CD14-positive monocyte (primary cell): ENCODE measurements at regions not wholly inside any gene's neighbourhood (a gene's known extent, or its start where the extent isn't known, plus 50 kb on each side); places are given as distances from the start of the nearest gene placed in this dataset.

Source experiments
- DNase-seq, 3 donors: peaks; one replicate each; pipeline ENCODE4 v3.0.0-alpha.2; 2011 to 2022
- H2AFZ ChIP-seq: 2 replicates; pipeline ENCODE4 v1.6.0; 2012; ENCODE audit warnings: mild to moderate bottlenecking, low read depth, low read length, inconsistent platforms; ENCODE audit not compliant: insufficient read depth, poor library complexity, severe bottlenecking
- H3K27ac ChIP-seq, 2 donors: 1 replicate in 1 of 2; 2 replicates in 1 of 2; pipeline ENCODE4 v1.5.1; 2012 to 2013; ENCODE audit warnings: low read length in 2 of 2, control low read depth in 1 of 2, inconsistent platforms in 1 of 2, low read depth in 1 of 2, mild to moderate bottlenecking in 1 of 2
- H3K27me3 ChIP-seq, 2 donors: one replicate each; pipeline versions ENCODE4 v1.6.0 to v1.6.1; 2011 to 2013; ENCODE audit warnings: low read length in 2 of 2; ENCODE audit not compliant: control insufficient read depth in 2 of 2, insufficient read depth in 2 of 2
- H3K36me3 ChIP-seq, 2 donors: replicated peaks in 1 of 2; 1 replicate in 1 of 2; 2 replicates in 1 of 2; pipeline versions ENCODE4 v1.5.1 to v1.6.1; 2012 to 2013; ENCODE audit warnings: low read length in 2 of 2, control low read depth in 1 of 2, inconsistent platforms in 1 of 2, mild to moderate bottlenecking in 1 of 2; ENCODE audit not compliant: insufficient read depth in 2 of 2, control insufficient read depth in 1 of 2
- H3K4me1 ChIP-seq, 2 donors: 1 replicate in 1 of 2; 2 replicates in 1 of 2; pipeline versions ENCODE4 v1.5.1 to v1.6.1; 2012 to 2013; ENCODE audit warnings: low read length in 2 of 2, control low read depth in 1 of 2, inconsistent platforms in 1 of 2, mild to moderate bottlenecking in 1 of 2, moderate library complexity in 1 of 2; ENCODE audit not compliant: insufficient read depth in 2 of 2, control insufficient read depth in 1 of 2
- H3K4me2 ChIP-seq: replicated peaks from 2 replicates; pipeline ENCODE3; 2012; ENCODE audit warnings: low read length, moderate library complexity, mild to moderate bottlenecking; ENCODE audit not compliant: poor library complexity, severe bottlenecking; ENCODE audit errors: extremely low read depth
- H3K4me3 ChIP-seq, 3 experiments: fragments of 200-600 bp in 1 of 3; sonication (generic) in 1 of 3; replicated peaks in 1 of 3; 1 replicate in 2 of 3; 2 replicates in 1 of 3; pipeline ENCODE4 v1.5.1; 2011 to 2013; ENCODE audit warnings: low read length in 3 of 3, mild to moderate bottlenecking in 3 of 3, control low read depth in 2 of 3, low read depth in 2 of 3, inconsistent platforms in 1 of 3, moderate library complexity in 1 of 3
- H3K79me2 ChIP-seq: 2 replicates; pipeline ENCODE4 v1.6.0; 2012; ENCODE audit warnings: mild to moderate bottlenecking, control low read depth, inconsistent platforms, low read length, moderate library complexity; ENCODE audit not compliant: insufficient read depth
- H3K9ac ChIP-seq: 2 replicates; pipeline ENCODE4 v1.6.0; 2017; ENCODE audit warnings: low read length, mild to moderate bottlenecking; ENCODE audit not compliant: insufficient read depth, poor library complexity, severe bottlenecking
- H3K9me3 ChIP-seq, 2 donors: replicated peaks in 1 of 2; 1 replicate in 1 of 2; 2 replicates in 1 of 2; pipeline versions ENCODE4 v1.5.1 to v1.6.1; 2012 to 2013; ENCODE audit warnings: low read length in 2 of 2, control low read depth in 1 of 2; ENCODE audit not compliant: control insufficient read depth in 1 of 2, insufficient read depth in 1 of 2
- H4K20me1 ChIP-seq: 2 replicates; pipeline ENCODE4 v1.6.0; 2012; ENCODE audit warnings: mild to moderate bottlenecking, low read length, control low read depth, moderate library complexity; ENCODE audit not compliant: insufficient read depth
- H3K27ac Mint-ChIP-seq, 7 donors: one replicate each; pipeline ENCODE4 v1.8.0; 2020; ENCODE audit warnings: mild to moderate bottlenecking in 7 of 7, mixed read lengths in 7 of 7, moderate library complexity in 6 of 7, inconsistent platforms in 2 of 7
- H3K27me3 Mint-ChIP-seq, 3 donors: one replicate each; pipeline ENCODE4 v1.8.0; 2021 to 2022; ENCODE audit warnings: low read depth in 3 of 3, mild to moderate bottlenecking in 3 of 3, mixed read lengths in 3 of 3, moderate library complexity in 3 of 3, inconsistent platforms in 1 of 3
- H3K36me3 Mint-ChIP-seq, 2 donors: one replicate each; pipeline ENCODE4 v1.8.0; 2020; ENCODE audit warnings: mixed read lengths in 2 of 2, inconsistent platforms in 1 of 2, mild to moderate bottlenecking in 1 of 2
- H3K4me1 Mint-ChIP-seq: one replicate; pipeline ENCODE4 v1.8.0; 2020; ENCODE audit warnings: mild to moderate bottlenecking, mixed read lengths
- H3K4me3 Mint-ChIP-seq, 2 donors: one replicate each; pipeline ENCODE4 v1.8.0; 2020; ENCODE audit warnings: mild to moderate bottlenecking in 2 of 2, mixed read lengths in 2 of 2, moderate library complexity in 1 of 2
- H3K9me3 Mint-ChIP-seq, 7 donors: one replicate each; pipeline ENCODE4 v1.8.0; 2020 to 2022; ENCODE audit warnings: mixed read lengths in 7 of 7, mild to moderate bottlenecking in 6 of 7, moderate library complexity in 6 of 7, inconsistent platforms in 2 of 7
- CTCF ChIP-seq: fragments of 200-600 bp; IDR thresholded peaks from one replicate; pipeline ENCODE4 v1.8.0; 2022; ENCODE audit warnings: antibody characterized with exemption, mild to moderate bottlenecking
- WGBS: methylation state at CpG from one replicate; pipeline ENCODE4 v1.1.5; 2013; ENCODE audit warnings: missing lambda C conversion rate; ENCODE audit not compliant: insufficient coverage; 5-methylcytosine and 5-hydroxymethylcytosine counted together
- intact Hi-C, 2 donors: fragments of 100-400 bp; cut with micrococcal nuclease; formaldehyde crosslinking; loops; one replicate each; pipeline versions ENCODE4 v1.15.0 to v1.15.1; 2023

- no peak overlapping the region for H3K4me3 ChIP-seq
- TF ChIP-seq CTCF: no peak
- H3K9me3 Mint-ChIP-seq: no peaks in the 10 kb centered on the region
- peaks cover 2% of the 10 kb centered on the region for H3K4me1 Mint-ChIP-seq
- DNase-seq: no peak
- no peaks in the 10 kb centered on the region for H3K9me3 ChIP-seq
- H3K36me3 Mint-ChIP-seq: no peaks in the 10 kb centered on the region
- no peak overlapping the region for H3K9ac ChIP-seq
- H3K4me3 Mint-ChIP-seq: no peak overlapping the region
- H3K79me2 ChIP-seq: no peaks in the 10 kb centered on the region
- no peaks in the 10 kb centered on the region for H3K36me3 ChIP-seq
- H3K4me2 ChIP-seq: no peak overlapping the region
- H3K4me1 ChIP-seq: peaks cover 0 to 2% of the 10 kb centered on the region in 2 donors
- no peaks in the 10 kb centered on the region for H3K27me3 ChIP-seq
- H2AFZ ChIP-seq: no peak overlapping the region
- intact Hi-C loops: no loop called here
- H4K20me1 ChIP-seq: no peaks in the 10 kb centered on the region
- peaks cover 0 to 2% (median 0%) of the 10 kb centered on the region in 3 donors for H3K27me3 Mint-ChIP-seq
- no CpG with 5 or more reads among the region's 1 CpG for WGBS
- H3K27ac Mint-ChIP-seq: no peak overlapping the region
- H3K27ac ChIP-seq: no peak overlapping the region
These were observed 328.8 kb downstream of the ARPP21 start for GRCh38 chr3:35968043-35968622.

GRCh38 chr3:35969406-35969805 lies 330.1 kb downstream of the ARPP21 start:
- Histone ChIP-seq H2AFZ (no peak overlapping the region), H3K27ac (no peak overlapping the region), H3K9ac (no peak overlapping the region), H3K4me2 (no peak overlapping the region), H3K9me3 (no peaks in the 10 kb centered on the region), H3K4me1 (peaks cover 0 to 2% of the 10 kb centered on the region in 2 donors), H4K20me1 (no peaks in the 10 kb centered on the region), H3K79me2 (no peaks in the 10 kb centered on the region), H3K27me3 (no peaks in the 10 kb centered on the region), H3K36me3 (no peaks in the 10 kb centered on the region), H3K4me3 (no peak overlapping the region)
- no peak for TF ChIP-seq CTCF
- H3K4me3 Mint-ChIP-seq: peak overlapping the region in 1 of 2 donors; percentile 35
- H3K27me3 Mint-ChIP-seq: peaks cover 0 to 2% (median 0%) of the 10 kb centered on the region in 3 donors
- WGBS: no CpG with 5 or more reads among the region's 3 CpGs
- peaks cover 0 to 2% (median 0%) of the 10 kb centered on the region in 7 donors for H3K9me3 Mint-ChIP-seq
- peaks cover 2% of the 10 kb centered on the region for H3K4me1 Mint-ChIP-seq
- DNase-seq: no peak
- H3K27ac Mint-ChIP-seq: no peak overlapping the region
- H3K36me3 Mint-ChIP-seq: no peaks in the 10 kb centered on the region
- intact Hi-C loops: no loop called here
